HG03175 (cell line): ENCODE measurements at regions not wholly inside any gene's neighbourhood (a gene's known extent, or its start where the extent isn't known, plus 50 kb on each side); places are given as distances from the start of the nearest gene placed in this dataset.
"Not testable (repeated sequence)": the region's sequence is repeated elsewhere in the genome, so short reads cannot be mapped to it uniquely, and the experiment has no call there.

Experiments
- ATAC-seq: cut with Tn5 transposase; IDR thresholded peaks from one replicate; pipeline ENCODE4 v1.9.1; 2021; ENCODE audit warnings: mild to moderate bottlenecking, moderate library complexity; ENCODE audit not compliant: unreplicated experiment

- ATAC-seq, result no peak
Observed at GRCh38 chr5:67774786-67775185, 440.8 kb upstream of the PIK3R1 start.

DNA sequence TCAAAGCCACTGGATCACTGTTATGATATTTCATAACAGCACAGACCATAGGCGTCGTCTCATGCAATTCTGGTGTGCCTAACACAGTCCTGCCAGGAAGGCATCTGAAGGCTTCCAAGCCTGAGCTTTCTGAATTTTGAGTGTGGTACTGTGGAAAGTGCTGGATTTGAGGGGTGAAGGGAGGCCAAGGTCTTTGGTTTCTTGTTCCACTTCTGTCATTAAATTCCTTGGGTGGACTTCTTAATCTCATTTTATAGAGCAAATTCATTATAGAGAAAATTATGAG lies 441.3 kb upstream of the PIK3R1 start:
- no peak for ATAC-seq

GRCh38 chr5:67773411-67774266 lies 441.9 kb upstream of the PIK3R1 start:
- ATAC-seq, result no peak

DNA sequence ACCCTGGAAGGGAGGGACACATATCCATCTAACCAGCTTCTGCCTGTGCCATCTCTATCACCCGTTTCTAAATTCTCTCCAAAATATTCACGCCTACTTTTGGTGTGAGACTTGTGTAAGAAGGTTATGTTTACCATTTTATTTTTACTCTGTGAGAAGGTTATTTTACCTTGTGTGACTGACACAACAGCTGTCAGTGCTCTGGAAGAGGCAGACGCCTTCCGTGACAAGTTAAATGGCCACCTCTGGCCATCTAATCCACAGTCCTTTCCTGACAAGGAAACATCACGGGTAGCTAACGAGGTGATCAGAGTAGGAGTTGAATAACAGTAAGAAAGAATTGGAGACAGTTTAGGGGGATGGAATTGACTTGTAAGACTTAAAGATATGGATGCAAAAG lies 443.8 kb upstream of the PIK3R1 start:
- no peak for ATAC-seq

DNA sequence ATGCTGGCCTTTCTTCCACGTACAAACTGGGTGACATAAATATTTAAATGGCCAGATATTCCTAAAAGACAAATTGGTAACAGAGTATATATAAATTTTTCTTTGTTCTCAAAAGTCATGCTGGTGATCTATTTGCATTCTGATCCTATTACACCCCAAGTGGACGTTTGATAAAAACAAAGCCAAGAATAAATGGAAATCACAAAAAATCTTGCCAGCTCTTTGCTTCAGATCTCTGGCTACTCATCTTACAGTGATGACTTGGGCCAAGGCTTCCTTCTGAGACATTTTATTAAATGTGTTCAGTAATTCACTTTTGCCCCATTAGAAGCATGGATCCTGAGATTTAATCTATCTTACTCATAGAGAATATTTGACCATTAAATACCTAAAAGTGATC lies 444.3 kb upstream of the PIK3R1 start:
- no peak for ATAC-seq

DNA sequence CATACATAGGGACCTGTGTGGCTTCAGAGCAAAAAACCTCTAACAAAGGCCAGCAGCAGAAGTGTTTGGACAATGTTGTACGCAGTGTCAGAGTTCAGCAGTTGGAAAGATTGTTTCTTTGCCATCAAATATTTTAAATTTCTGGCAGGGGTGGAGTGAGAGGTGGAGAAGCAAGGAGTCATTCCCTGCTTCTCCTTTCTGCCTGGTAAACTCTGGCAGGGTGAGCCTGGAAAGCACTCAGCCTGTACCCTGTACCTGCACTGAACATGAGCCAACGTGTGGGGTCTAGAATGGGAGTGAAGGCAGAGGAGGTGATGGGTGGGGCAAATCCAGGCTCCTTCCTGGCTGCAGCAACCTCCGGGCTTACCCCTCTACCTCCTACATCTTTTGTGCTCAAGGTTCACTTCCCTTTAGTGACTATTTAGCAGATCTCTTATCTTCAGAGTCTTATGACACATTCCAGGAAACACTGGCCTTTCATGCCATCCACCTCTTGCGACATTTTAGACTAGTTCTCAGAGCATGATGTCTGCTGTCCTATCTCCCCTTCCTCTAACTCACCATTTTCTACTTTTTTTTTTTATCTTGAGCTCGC lies 445.0 kb upstream of the PIK3R1 start:
- no peak for ATAC-seq

DNA sequence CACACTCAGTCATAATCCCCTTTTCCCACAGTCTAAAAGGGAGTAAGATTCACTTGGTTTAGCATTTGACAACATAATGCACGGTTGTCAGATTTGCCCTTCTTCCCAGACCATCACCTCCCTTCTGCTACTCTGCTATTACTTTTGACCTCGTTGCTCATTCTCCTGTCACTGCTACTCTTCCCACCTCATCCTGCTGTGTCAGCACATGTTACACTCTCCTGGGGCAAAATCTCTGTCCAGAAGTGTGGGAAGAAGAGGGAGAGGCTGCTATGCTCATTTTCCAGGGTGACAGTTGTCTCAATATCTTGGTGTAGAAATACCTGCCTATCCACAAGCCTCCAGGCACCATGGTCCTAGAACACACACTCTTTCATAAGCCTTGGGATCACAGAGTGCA lies 449.9 kb upstream of the PIK3R1 start:
- ATAC-seq, result no peak

DNA sequence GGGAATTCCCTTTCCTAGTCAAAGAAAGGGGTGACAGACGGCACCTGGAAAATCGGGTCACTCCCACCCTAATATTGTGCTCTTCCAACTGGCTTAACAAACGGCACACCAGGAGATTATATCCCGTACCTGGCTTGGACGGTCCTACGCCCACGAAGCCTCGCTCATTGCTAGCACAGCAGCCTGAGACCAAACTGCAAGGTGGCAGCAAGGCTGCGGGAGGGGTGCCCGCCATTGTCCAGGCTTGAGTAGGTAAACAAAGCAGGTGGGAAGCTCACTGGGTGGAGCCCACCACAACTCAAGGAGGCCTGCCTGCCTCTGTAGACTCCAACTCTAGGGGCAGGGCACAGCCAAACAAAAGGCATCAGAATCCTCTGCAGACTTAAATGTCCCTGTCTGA lies 457.8 kb upstream of the PIK3R1 start:
- ATAC-seq, result not testable (repeated sequence)

GRCh38 chr5:67752357-67752708 lies 463.2 kb upstream of the PIK3R1 start:
- no peak for ATAC-seq

DNA sequence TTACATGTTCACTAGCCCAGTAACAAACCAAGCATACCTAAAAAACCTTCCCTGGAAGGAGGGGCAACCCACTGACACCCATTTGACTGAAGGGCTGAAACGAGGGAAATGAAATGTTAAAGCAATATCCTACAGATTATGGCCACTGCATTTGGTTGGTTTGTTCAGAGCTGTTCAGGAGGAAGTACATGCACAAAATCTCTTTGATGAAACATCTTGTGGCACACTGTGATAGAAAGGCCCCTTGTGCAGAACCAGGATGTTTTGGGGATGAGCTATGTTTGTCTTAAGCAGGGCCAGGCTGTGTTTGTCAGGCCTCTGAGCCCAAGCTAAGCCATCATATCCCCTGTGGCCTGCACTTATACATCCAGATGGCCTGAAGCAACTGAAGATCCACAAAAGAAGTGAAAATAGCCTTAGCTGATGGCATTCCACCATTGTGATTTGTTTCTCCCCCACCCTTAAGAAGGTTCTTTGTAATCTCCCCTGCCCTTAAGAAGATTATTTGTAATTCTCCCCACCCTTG lies 467.3 kb upstream of the PIK3R1 start:
- ATAC-seq, result no peak

GRCh38 chr5:67747096-67747495 lies 468.5 kb upstream of the PIK3R1 start:
- no peak for ATAC-seq

GRCh38 chr5:67746608-67747007 lies 468.9 kb upstream of the PIK3R1 start:
- not testable (repeated sequence) for ATAC-seq

- ATAC-seq, result no peak
Observed at GRCh38 chr5:67746103-67746502, 469.5 kb upstream of the PIK3R1 start.

GRCh38 chr5:67732921-67733320 lies 482.6 kb upstream of the PIK3R1 start:
- ATAC-seq, result no peak

- no peak for ATAC-seq
Observed at GRCh38 chr5:67732471-67732870, 483.1 kb upstream of the PIK3R1 start.

DNA sequence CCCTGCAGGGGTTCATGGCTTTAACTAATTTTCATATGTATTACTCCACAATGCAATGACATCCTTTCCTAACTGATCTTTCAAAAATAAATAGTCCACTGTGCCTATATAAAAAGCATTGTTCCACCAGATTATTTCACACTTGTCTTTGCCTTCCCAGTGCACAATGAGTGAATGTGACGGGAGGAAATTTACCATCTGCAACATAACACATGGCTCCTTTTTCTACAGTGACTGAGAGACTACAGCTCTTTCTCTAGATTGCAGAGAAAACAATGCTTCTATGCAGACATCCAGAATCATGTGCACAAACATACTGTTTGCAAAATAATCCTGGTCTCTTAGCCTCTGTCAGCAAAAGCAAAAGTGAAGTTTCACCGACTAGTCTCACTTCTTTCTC lies 483.7 kb upstream of the PIK3R1 start:
- no peak for ATAC-seq

DNA sequence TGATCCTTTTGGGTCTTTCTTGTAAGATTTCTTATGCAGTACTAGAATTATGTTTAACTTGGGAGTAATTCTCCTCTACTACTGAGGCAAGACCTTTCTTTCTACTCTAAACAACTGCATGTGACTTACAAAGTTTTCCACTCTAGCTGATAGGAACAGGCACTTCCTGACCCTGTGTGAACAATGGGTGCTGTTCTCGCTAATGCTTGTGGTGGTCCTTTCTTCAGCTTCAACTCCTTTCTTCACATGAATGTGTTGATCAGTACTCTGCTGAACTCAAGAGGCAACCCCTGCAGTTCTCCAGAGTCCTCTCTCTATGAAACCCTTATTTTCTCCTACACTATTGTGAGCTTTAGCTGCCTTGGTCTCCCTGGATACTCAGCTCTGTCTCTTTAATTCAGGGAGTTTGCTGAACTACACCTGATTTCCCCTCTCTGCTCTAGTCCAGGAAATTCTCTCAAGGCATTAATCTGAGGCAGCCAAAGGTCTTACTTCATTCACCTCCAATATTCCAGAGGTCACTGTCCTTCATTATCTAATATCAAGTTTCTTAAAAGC lies 484.6 kb upstream of the PIK3R1 start:
- no peak for ATAC-seq

DNA sequence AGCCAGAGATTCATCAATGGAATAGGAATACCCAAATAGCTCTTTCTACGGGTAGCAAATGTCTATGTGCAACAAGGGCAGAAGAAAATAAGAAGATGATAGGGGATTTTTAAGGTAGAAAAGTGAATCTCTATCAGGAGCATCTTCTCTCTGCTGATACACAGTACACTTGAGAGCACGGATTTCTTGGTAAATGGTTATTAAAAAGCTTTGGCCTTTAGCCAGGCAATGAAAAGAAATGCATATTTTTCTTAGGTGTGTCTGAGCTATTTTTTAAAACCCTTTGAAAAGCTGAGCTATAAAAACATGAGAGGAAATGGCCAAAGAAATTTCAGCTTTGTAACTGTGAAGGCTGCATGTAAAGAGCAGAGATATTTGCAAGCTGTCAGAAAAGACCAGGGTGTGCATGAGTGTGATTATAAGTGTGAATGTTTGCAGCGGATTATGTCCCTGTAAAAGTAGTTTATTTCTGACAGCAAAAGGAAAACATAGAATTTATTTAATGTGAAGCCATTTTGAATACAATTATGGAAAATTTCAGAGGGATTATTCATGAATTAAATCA lies 487.1 kb upstream of the PIK3R1 start:
- no peak for ATAC-seq

DNA sequence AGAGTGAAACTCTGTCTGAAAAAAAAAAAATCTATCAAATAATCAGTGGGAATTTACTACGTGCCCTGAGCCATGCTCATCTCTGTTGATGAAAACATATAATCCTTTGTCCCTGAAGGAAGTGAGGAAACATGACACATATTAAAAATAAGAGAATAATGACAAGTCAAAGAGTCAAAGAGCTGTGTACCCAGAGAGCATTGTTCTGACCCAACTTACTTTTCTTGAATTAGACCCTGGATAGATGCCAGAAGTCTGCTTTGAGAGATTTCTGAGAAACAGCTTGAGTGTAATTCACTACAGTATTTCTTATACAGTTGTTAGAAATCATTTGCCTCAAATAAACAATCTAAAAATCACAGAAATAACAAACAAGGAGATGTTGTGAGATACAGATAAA lies 490.0 kb upstream of the PIK3R1 start:
- ATAC-seq, result no peak

GRCh38 chr5:67724412-67725135 lies 491.0 kb upstream of the PIK3R1 start:
- no peak for ATAC-seq

DNA sequence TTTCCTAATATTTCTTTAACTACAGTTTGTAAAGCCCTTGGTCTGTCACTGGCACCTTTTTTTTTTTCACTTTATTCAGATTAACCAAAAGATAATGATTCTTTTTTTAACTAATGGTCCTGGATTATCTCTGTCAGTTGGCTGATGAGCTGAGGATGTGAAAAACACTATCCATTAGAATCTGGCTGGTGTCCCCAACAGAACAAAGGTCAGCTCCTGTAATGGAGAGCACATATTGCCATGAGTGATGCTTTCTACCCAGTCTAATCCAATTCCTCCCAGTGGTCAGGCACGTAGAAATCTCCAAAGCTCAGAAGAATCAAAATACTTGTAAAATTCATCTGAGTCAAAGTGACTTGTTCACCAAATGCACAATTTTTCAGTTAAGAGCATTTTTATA lies 491.7 kb upstream of the PIK3R1 start:
- no peak for ATAC-seq
